ENCODE measurements at regions not wholly inside any gene's neighbourhood (a gene's known extent, or its start where the extent isn't known, plus 50 kb on each side); places are given as distances from the start of the nearest gene placed in this dataset.

- no peak overlapping the region for H4K91ac ChIP-seq (ENCODE audit: insufficient read depth, low read depth, low read length)
- no peak overlapping the region for H2AK5ac ChIP-seq (ENCODE audit: low read depth, low read length)
- H3K9ac ChIP-seq (ENCODE audit: low read depth, low read length): no peak overlapping the region
- ATAC-seq (ENCODE audit: low read depth): no peak
- intact Hi-C loops (cut with micrococcal nuclease): no loop called here
- no peak overlapping the region for H3K23ac ChIP-seq (ENCODE audit: low read depth, low read length)
- dilution Hi-C loops (cut with HindIII; ENCODE audit: low sequenced_read_pairs, unreplicated experiment): no loop called here
- no peak overlapping the region for H2BK15ac ChIP-seq (ENCODE audit: low read depth, low read length)
- H3K4me1 ChIP-seq (ENCODE audit: control insufficient read depth, insufficient read depth, low read length): no peaks in the 10 kb centered on the region
- H4K20me1 ChIP-seq (ENCODE audit: insufficient read depth, low read length): no peaks in the 10 kb centered on the region
- no TSS peak for BruUV-seq (replicated peaks)
- H3K27me3 ChIP-seq (ENCODE audit: control insufficient read depth, insufficient read depth, low read length): no peaks in the 10 kb centered on the region
- no peaks in the 10 kb centered on the region for H3K36me3 ChIP-seq (ENCODE audit: control insufficient read depth, insufficient read depth, low read length)
- no peak overlapping the region for H3K4ac ChIP-seq (ENCODE audit: low read depth, low read length)
- no peak overlapping the region for H2BK120ac ChIP-seq (ENCODE audit: low read depth, low read length)
- H3K14ac ChIP-seq (replicated peaks; ENCODE audit: low read depth, low read length): no peak overlapping the region
- H3K56ac ChIP-seq (ENCODE audit: extremely low read depth, insufficient read depth, low read length): no peak overlapping the region
- no peak overlapping the region for H4K5ac ChIP-seq (ENCODE audit: low read depth, low read length)
- TF ChIP-seq RFX5 (IDR thresholded peaks at IDR 0.05; ENCODE audit: low read depth, low read length) (no peak), MAFK (IDR thresholded peaks at IDR 0.05; ENCODE audit: low read depth, low read length) (no peak), BHLHE40 (IDR thresholded peaks at IDR 0.05; ENCODE audit: low read depth, low read length) (no peak), SMC3 (IDR thresholded peaks at IDR 0.05; ENCODE audit: low read depth, low read length) (no peak), NFE2L2 (IDR thresholded peaks at IDR 0.05; ENCODE audit: low read depth, low read length) (no peak)
- no peaks in the 10 kb centered on the region for H3K79me1 ChIP-seq (ENCODE audit: low read depth in 1 of 2, low read length in 2 of 2)
- no peak for DNase-seq
- no peaks in the 10 kb centered on the region for H3K9me1 ChIP-seq (ENCODE audit: insufficient read depth, low read length)
- no peak overlapping the region for H4K8ac ChIP-seq (ENCODE audit: low read depth in 2 of 2, low read length in 2 of 2)
- H3K4me3 ChIP-seq (ENCODE audit: insufficient read depth, low read depth, low read length): no peak overlapping the region
- ChIA-PET POLR2A (ENCODE audit: unreplicated experiment) (no interaction called here), CTCF (interaction anchor here (1.1 to 1.2 kb wide), 2 partner anchors 10 to 14 kb away, joined by 3 to 4 read pairs; no protein-coding TSS in a partner anchor)
- H3K9me3 ChIP-seq (ENCODE audit: control insufficient read depth, insufficient read depth, low read length): peaks cover 8% of the 10 kb centered on the region
- H2AFZ ChIP-seq (replicated peaks; ENCODE audit: low read length, poor library complexity): no peak overlapping the region
- H2AK9ac ChIP-seq (replicated peaks; ENCODE audit: low read depth, low read length, poor library complexity): no peak overlapping the region
- no peak overlapping the region for H3K27ac ChIP-seq (ENCODE audit: insufficient read depth, low read length)
- no CpG with 5 or more reads among the region's 3 CpGs for WGBS, 2 experiments (ENCODE audit: extremely low coverage in 2 of 2, insufficient read length in 1 of 2)
- no peak overlapping the region for H2BK20ac ChIP-seq (ENCODE audit: low read depth, low read length)
- in situ Hi-C loops (cut with MboI; ENCODE audit: low sequenced_read_pairs): no loop called here
- H3K4me2 ChIP-seq (ENCODE audit: low read depth, low read length): no peak overlapping the region
- no peak overlapping the region for H2BK5ac ChIP-seq (ENCODE audit: low read depth, low read length, poor library complexity, severe bottlenecking)
- no peak overlapping the region for H3K18ac ChIP-seq (ENCODE audit: low read depth, low read length)
Observed at GRCh38 chr3:39744746-39745145, 64.7 kb upstream of the MYRIP start.

All from IMR-90 (cell line).